Upper lobe of left lung (tissue), 6 donors: ENCODE measurements at regions not wholly inside any gene's neighbourhood (a gene's known extent, or its start where the extent isn't known, plus 50 kb on each side); places are given as distances from the start of the nearest gene placed in this dataset.

Experiments
- ATAC-seq, 2 donors: fragments of 200-7000 bp; cut with Tn5 transposase; one replicate each; pipeline ENCODE4 v1.9.1; 2022; ENCODE audit warnings: mild to moderate bottlenecking in 2 of 2, moderate library complexity in 2 of 2; ENCODE audit not compliant: low FRiP score in 2 of 2
- DNase-seq, 2 donors: peaks; one replicate each; pipeline ENCODE4 v3.0.0-alpha.2; 2019 to 2020
- H3K27ac ChIP-seq, 4 donors: fragments of 200-600 bp; sonication (generic); one replicate each; pipeline ENCODE4 v1.5.1; 2016 to 2019
- H3K27me3 ChIP-seq, 4 donors: fragments of 200-600 bp; sonication (generic); one replicate each; pipeline ENCODE4 v1.5.1; 2017 to 2019
- H3K36me3 ChIP-seq, 4 donors: fragments of 200-600 bp; sonication (generic); one replicate each; pipeline ENCODE4 v1.5.1; 2016 to 2019
- H3K4me1 ChIP-seq, 4 donors: fragments of 200-600 bp; sonication (generic); one replicate each; pipeline ENCODE4 v1.5.1; 2018 to 2019
- H3K4me3 ChIP-seq, 4 donors: fragments of 200-600 bp; sonication (generic); one replicate each; pipeline ENCODE4 v1.5.1; 2017 to 2019; ENCODE audit warnings: mild to moderate bottlenecking in 2 of 4, moderate library complexity in 1 of 4
- H3K9me3 ChIP-seq, 4 donors: fragments of 200-600 bp; sonication (generic); one replicate each; pipeline ENCODE4 v1.5.1; 2018 to 2019
- CTCF ChIP-seq, 6 experiments: fragments of 450-650 bp in 4 of 6; fragments of 200-600 bp in 2 of 6; sonication (generic) in 2 of 6; IDR thresholded peaks; one replicate each; pipeline ENCODE4 v1.5.1; 2016 to 2019; ENCODE audit warnings: antibody characterized with exemption in 6 of 6
- EP300 ChIP-seq, 4 donors: sonication (generic); formaldehyde crosslinking; IDR thresholded peaks; one replicate each; pipeline ENCODE4 v1.5.1; 2017; ENCODE audit warnings: antibody characterized with exemption in 4 of 4, control low read depth in 2 of 4
- POLR2A ChIP-seq, 4 donors: fragments of 450-650 bp; IDR thresholded peaks; one replicate each; pipeline ENCODE4 v1.5.1; 2016 to 2017; ENCODE audit warnings: antibody characterized with exemption in 4 of 4, mild to moderate bottlenecking in 2 of 4
- POLR2AphosphoS5 ChIP-seq, 2 donors: sonication (generic); formaldehyde crosslinking; IDR thresholded peaks; one replicate each; pipeline ENCODE4 v1.5.1; 2017; ENCODE audit warnings: antibody characterized with exemption in 2 of 2
- WGBS, 2 donors: methylation state at CpG; one replicate each; pipeline ENCODE4 v1.1.5; 2017 to 2018; 5-methylcytosine and 5-hydroxymethylcytosine counted together
- donor health status: DM: no; HTN: no; CAD: no; lungs with moderate emphysema.
- donor health status: DM: no; HTN: yes; CAD: no; lungs with severe emphysema.

GRCh38 chr12:93153321-93153720 lies 224.2 kb upstream of the EEA1 start:
- H3K36me3 ChIP-seq = no peaks in the 10 kb centered on the region
- peaks cover 0 to 2% (median 0%) of the 10 kb centered on the region in 4 donors for H3K9me3 ChIP-seq
- H3K27ac ChIP-seq = no peak overlapping the region
- H3K4me3 ChIP-seq = no peak overlapping the region
- 89 to 100% methylated on average over 1 to 3 of the region's 3 CpGs for WGBS, 2 donors
- no peaks in the 10 kb centered on the region for H3K27me3 ChIP-seq
- ATAC-seq (no peak), DNase-seq (no peak)
- TF ChIP-seq POLR2AphosphoS5 (IDR thresholded peaks at IDR 0.05) = no peak
- TF ChIP-seq POLR2A (IDR thresholded peaks at IDR 0.05) = no peak
- no peak for TF ChIP-seq EP300 (IDR thresholded peaks at IDR 0.05)
- TF ChIP-seq CTCF (IDR thresholded peaks at IDR 0.05) = no peak
- no peaks in the 10 kb centered on the region for H3K4me1 ChIP-seq

DNA sequence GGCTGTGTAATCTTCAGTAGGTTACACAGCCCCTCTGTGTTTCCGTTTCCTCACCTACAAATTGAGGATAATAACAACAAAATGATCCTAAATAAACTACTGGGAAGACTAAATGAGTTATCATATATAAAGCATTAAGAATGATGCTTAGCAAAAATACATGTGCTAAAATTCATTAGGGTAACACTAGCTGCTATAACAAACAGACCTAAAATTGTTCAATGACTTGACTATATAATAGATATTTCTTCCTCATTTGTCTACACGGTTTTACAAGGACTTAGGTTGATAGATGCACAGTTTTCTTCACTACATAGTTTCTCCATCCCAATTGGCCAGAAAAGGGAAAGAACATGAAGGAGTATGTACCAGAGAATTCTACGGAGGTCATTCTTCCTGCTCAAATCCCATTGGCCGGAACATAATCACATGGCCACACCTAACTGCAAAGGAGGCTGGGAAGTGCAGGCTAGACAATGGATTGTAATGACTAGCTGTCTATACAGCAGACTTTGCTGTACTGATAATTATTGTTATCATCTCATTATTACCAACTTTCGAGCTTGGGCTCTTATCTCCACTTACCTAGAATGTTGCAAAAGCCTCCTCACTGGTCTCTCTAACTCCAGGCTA lies 223.5 kb upstream of the NUDT4 start:
- 88 to 92% methylated on average over 5 of the region's 5 CpGs for WGBS, 2 donors
- DNase-seq (no peak), ATAC-seq (no peak)
- TF ChIP-seq POLR2A (IDR thresholded peaks at IDR 0.05) (no peak), CTCF (IDR thresholded peaks at IDR 0.05) (no peak), EP300 (IDR thresholded peaks at IDR 0.05) (no peak), POLR2AphosphoS5 (IDR thresholded peaks at IDR 0.05) (no peak)
- no peaks in the 10 kb centered on the region for H3K4me1 ChIP-seq
- H3K27ac ChIP-seq = no peak overlapping the region
- no peak overlapping the region for H3K4me3 ChIP-seq
- H3K27me3 ChIP-seq = no peaks in the 10 kb centered on the region
- H3K36me3 ChIP-seq = no peaks in the 10 kb centered on the region
- peaks cover 0 to 4% (median 0%) of the 10 kb centered on the region in 4 donors for H3K9me3 ChIP-seq

DNA sequence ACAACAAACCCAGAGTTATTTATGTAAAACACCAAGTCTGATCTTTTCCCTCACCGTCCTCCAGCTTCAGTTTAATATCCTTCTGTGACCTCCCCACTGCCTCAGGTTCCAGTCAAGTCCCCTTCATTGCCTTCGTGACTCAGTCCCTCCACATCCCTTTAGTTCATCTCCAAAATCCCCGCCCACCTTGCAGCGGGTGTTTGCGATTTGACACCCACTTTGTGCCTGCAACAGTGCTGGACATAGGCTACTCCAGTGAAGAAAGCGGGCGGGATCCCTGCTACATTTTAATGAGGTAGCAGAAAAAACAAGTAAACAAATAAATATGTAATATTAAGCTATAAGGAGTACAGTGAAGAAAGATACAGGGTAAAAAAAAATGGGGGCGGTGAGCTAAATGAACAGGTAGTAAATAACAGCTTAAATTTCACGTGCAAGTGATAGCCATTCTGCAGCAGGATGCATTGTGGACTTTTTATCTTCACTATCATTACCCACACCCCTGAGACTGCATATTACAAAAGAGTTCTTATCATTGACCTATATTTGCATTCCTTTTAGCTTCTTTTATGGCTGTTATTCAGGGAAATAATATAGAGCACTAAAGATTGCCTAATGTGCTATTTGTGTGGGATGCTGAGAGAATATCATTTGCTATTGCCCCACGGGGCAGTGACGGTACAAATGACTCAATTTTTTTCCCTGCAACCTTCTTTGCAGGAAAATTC lies 222.8 kb upstream of the NUDT4 start:
- no peak for ATAC-seq

DNA sequence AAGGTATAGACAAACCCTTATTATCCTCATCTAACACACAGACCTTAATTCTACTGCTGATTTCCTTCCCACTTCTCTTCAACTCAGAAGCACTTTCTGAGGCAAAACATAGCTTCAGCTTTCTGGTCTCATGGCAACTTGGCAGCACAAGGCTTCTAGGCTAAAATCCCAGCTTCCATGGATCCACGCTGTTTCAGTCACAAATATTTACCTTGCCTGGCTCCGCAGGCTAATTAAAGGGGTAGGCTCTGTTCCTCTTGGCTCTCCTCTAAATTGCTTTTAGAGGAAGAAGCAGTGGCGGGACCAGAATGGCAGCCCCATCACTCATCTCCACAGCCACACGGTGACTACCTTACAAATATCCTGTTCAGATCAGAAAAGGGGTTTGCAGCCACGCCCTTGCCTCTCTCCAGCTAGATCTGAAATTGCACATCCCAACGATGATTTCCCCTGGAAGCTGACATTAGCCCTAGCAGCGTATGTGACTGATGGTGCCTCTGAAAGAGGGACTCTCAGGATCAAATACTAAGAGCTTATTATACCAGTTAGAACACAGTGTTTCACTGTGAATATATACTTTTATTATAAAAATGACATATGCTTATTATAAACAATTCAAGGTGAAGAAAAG lies 221.5 kb upstream of the NUDT4 start:
- no peak for TF ChIP-seq CTCF (IDR thresholded peaks at IDR 0.05)
- no peak for TF ChIP-seq POLR2A (IDR thresholded peaks at IDR 0.05)
- no peak for TF ChIP-seq EP300 (IDR thresholded peaks at IDR 0.05)
- TF ChIP-seq POLR2AphosphoS5 (IDR thresholded peaks at IDR 0.05) = no peak
- 32 to 40% methylated on average over 6 to 7 of the region's 7 CpGs for WGBS, 2 donors
- no peaks in the 10 kb centered on the region for H3K4me1 ChIP-seq
- peaks cover 0 to 4% (median 0%) of the 10 kb centered on the region in 4 donors for H3K9me3 ChIP-seq
- no peaks in the 10 kb centered on the region for H3K27me3 ChIP-seq
- ATAC-seq (no peak), DNase-seq (no peak)
- no peak overlapping the region for H3K27ac ChIP-seq
- no peaks in the 10 kb centered on the region for H3K36me3 ChIP-seq
- no peak overlapping the region for H3K4me3 ChIP-seq

More for the DNA sequence above, 222.8 kb upstream of the NUDT4 start:
- no peak for DNase-seq
- H3K27me3 ChIP-seq = no peaks in the 10 kb centered on the region
- H3K4me3 ChIP-seq = no peak overlapping the region
- H3K9me3 ChIP-seq = peaks cover 0 to 4% (median 0%) of the 10 kb centered on the region in 4 donors
- 86 to 87% methylated on average over 11 of the region's 11 CpGs for WGBS, 2 donors
- TF ChIP-seq EP300 (IDR thresholded peaks at IDR 0.05) (no peak), POLR2A (IDR thresholded peaks at IDR 0.05) (no peak), CTCF (IDR thresholded peaks at IDR 0.05) (no peak), POLR2AphosphoS5 (IDR thresholded peaks at IDR 0.05) (no peak)
- H3K36me3 ChIP-seq = no peaks in the 10 kb centered on the region
- H3K27ac ChIP-seq = no peak overlapping the region
- no peaks in the 10 kb centered on the region for H3K4me1 ChIP-seq
